Superior temporal gyrus (tissue), 1 donor: ENCODE measurements at regions not wholly inside any gene's neighbourhood (a gene's known extent, or its start where the extent isn't known, plus 50 kb on each side); places are given as distances from the start of the nearest gene placed in this dataset.

Source experiments
- DNase-seq: peaks from one replicate; pipeline ENCODE4 v3.0.0-alpha.2; 2016; ENCODE audit errors: extremely low spot score

- DNase-seq, result no peak
Observed at GRCh38 chr3:102747611-102748010, 312.8 kb downstream of the ZPLD1 start.

- DNase-seq, result no peak
Observed at GRCh38 chr3:102748646-102749045, 313.8 kb downstream of the ZPLD1 start.

- no peak for DNase-seq
Observed at GRCh38 chr3:102750322-102750721, 315.5 kb downstream of the ZPLD1 start.

- no peak for DNase-seq
Observed at GRCh38 chr3:102753901-102754300, 319.1 kb downstream of the ZPLD1 start.

- no peak for DNase-seq
Observed at GRCh38 chr3:102756706-102757105, 321.9 kb downstream of the ZPLD1 start.

GRCh38 chr3:102757950-102758349 is 323.1 kb downstream of the ZPLD1 start:
- DNase-seq, result no peak

- no peak for DNase-seq
Observed at GRCh38 chr3:102761766-102762165, 327.0 kb downstream of the ZPLD1 start.

- DNase-seq, result no peak
Observed at GRCh38 chr3:102790747-102791325, 356.0 kb downstream of the ZPLD1 start.

- DNase-seq, result no peak
Observed at GRCh38 chr3:102791641-102792589, 357.1 kb downstream of the ZPLD1 start.

GRCh38 chr3:102796804-102797203 is 362.0 kb downstream of the ZPLD1 start:
- DNase-seq, result no peak

- no peak for DNase-seq
Observed at GRCh38 chr3:102802819-102803420, 368.1 kb downstream of the ZPLD1 start.

- DNase-seq, result no peak
Observed at GRCh38 chr3:102810937-102811336, 376.1 kb downstream of the ZPLD1 start.

- no peak for DNase-seq
Observed at GRCh38 chr3:102826636-102827035, 391.8 kb downstream of the ZPLD1 start.

GRCh38 chr3:102827386-102827785 is 392.6 kb downstream of the ZPLD1 start:
- no peak for DNase-seq

GRCh38 chr3:102830415-102830814 is 395.6 kb downstream of the ZPLD1 start:
- DNase-seq, result no peak

GRCh38 chr3:102841866-102842265 is 407.1 kb downstream of the ZPLD1 start:
- no peak for DNase-seq

- no peak for DNase-seq
Observed at GRCh38 chr3:102866845-102867244, 432.0 kb downstream of the ZPLD1 start.

GRCh38 chr3:102883515-102883914 is 448.7 kb downstream of the ZPLD1 start:
- no peak for DNase-seq

GRCh38 chr3:102885289-102885688 is 450.5 kb downstream of the ZPLD1 start:
- no peak for DNase-seq

- no peak for DNase-seq
Observed at GRCh38 chr3:102887431-102887830, 452.6 kb downstream of the ZPLD1 start.

- DNase-seq, result no peak
Observed at GRCh38 chr3:102896851-102897621, 462.2 kb downstream of the ZPLD1 start.

GRCh38 chr3:102904629-102905028 is 469.8 kb downstream of the ZPLD1 start:
- DNase-seq, result no peak
